HG03565 (cell line): ENCODE measurements at regions not wholly inside any gene's neighbourhood (a gene's known extent, or its start where the extent isn't known, plus 50 kb on each side); places are given as distances from the start of the nearest gene placed in this dataset.

Source experiments
- ATAC-seq: cut with Tn5 transposase; IDR thresholded peaks from one replicate; pipeline ENCODE4 v1.9.1; 2021; ENCODE audit warnings: mild to moderate bottlenecking, moderate library complexity; ENCODE audit not compliant: unreplicated experiment

GRCh38 chr17:77494664-77495435, 354.1 kb downstream of the SEC14L1 start:
- ATAC-seq: no peak

- no peak for ATAC-seq
Observed at GRCh38 chr17:77495575-77495974, 354.8 kb downstream of the SEC14L1 start.

- no peak for ATAC-seq
Observed at GRCh38 chr17:77496401-77496801, 355.6 kb downstream of the SEC14L1 start.

DNA sequence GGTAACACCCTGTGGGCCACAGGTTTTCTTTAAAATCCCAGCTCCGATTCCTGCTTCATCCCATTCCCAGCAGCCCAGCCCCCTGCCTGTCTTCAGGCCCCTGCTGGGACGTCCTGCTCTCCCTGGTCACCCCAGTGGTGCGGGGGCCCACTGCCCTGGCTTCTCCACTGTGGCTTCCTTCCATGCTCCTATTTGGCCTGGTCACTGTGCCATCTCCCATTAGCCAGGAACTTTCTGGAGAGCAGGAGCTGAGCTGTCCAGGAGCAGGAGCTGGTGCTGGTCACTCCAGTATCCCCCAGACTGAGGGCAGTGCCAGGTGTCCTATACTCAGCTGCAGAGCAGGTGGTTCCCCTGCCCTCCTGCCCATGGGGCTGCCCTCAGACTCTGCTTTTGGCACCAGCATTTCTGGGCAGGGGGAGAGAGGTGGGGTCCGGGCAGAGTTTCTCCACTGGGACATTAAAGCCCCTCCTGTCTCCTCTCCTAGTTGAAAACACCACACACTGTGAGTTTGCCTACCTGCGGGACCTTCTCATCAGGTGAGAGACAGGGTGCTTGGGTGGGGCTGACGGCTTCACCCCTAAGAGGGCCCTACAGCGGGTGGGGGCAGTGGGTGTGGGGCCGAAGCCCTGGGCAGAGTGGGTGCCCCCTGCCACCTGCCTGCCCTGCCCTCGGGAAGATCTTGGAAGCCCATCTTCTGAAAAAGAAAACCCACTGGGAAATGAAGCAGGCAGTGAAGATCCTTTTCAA, 356.2 kb downstream of the SEC14L1 start:
- ATAC-seq: no peak

DNA sequence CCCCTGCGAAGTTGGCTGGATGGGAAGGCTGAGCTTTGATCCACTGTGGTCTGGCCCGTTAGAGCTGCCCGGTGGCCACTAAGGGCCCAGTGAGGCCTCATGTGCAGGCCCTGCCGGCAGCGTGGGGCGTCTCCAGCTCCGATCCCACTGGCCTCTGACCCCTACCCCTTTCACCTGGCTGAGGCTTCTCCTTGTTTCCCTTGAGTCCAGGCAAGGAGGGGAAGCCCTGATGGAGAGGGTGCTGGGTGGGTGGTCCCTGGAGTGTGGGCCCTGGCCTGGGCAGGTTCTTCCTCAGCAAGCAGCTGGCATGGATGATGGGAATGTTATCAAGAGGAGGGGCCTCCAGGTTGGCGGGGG, 356.8 kb downstream of the SEC14L1 start:
- no peak for ATAC-seq

DNA sequence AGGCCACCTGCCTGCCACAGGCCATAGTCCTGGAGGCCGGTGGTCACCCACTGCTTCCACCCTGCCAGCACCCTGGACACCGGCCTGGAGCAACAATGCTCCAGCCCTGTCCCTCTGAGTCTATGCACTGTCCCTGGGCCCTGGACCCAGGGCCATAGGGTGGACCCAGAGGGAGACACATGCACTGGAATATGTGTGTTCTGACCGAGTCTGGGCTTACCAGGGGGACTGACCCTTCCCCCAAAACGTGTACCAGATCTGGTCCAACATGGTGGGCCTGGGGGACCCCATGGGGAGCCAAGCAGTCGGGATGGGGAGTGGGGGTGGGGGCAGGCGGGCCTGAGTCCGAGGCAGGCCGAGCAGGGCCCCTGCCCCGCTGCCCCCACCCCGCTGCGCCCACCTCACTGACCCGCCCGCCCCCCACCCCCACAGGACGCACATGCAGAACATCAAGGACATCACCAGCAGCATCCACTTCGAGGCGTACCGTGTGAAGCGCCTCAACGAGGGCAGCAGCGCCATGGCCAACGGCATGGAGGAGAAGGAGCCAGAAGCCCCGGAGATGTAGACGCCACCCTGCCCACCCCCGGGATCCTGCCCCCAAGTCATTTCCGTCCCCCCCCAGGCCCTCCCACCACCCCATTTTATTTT, 357.4 kb downstream of the SEC14L1 start:
- ATAC-seq: no peak

- no peak for ATAC-seq
Observed at GRCh38 chr17:77498791-77499698, 358.3 kb downstream of the SEC14L1 start.

- ATAC-seq: no peak
Observed at GRCh38 chr17:77499699-77500435, 359.1 kb downstream of the SEC14L1 start.

- ATAC-seq: no peak
Observed at GRCh38 chr17:77501101-77501566, 360.4 kb downstream of the SEC14L1 start.

DNA sequence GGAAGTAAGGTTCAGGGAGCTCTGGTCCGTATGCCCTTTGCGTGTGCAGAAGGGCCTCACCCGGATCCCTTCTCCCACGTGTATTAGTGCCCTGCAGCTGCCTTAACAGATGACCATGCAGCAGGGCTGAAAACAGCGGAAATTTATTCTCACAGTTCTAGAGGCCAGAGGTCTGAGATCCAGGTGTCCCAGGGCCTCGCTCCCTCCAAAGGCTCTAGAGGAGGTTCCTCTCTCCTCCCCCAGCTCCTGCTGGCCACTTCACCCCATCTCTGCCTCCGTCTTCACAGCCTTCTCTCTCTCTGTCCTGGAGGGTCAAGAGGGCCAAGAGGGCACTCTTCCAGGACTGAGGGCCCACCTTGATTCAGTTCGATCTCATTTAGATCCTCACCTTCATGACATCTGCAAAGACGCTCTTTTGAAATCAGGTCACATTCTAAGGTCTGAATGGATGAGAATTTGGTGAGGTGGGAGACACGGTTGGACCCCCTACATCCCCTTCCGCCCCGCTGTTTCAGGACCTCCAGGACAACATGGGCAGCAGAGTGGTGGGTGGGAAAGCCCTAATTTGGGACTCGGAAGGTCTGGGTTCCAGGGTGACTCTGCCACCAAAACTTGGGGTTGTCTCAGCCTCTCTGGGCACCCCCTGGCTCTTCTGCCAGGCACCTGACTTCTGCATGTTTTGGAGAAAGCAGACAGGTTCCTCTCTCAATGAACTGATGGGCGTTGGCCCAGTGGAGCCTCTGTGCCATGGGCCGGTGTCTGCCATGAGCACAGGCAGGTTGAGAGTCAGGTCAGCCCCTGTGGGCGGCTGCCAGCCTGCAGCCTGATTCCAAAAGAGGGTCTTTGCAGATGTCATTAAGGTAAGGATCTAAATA, 361.2 kb downstream of the SEC14L1 start:
- ATAC-seq: no peak

- ATAC-seq: no peak
Observed at GRCh38 chr17:77502626-77503292, 362.0 kb downstream of the SEC14L1 start.

DNA sequence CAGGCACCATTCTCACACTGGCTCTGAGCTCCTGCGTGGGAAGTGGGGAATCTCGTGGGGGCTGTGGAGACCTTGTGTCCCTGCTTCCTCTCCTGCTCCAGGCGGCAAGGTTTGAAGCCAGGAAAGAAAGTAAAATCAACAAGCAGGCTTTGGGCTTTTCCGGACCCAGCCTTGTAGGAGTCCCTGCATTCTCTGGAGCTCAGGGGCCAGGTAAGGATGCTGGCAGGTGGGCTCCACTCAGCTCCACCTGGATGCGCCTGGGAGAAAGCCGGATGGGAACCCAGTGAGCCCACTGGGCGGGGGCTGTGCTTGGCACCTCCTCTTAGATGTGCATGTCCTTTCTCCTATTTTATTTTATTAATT, 362.5 kb downstream of the SEC14L1 start:
- no peak for ATAC-seq

DNA sequence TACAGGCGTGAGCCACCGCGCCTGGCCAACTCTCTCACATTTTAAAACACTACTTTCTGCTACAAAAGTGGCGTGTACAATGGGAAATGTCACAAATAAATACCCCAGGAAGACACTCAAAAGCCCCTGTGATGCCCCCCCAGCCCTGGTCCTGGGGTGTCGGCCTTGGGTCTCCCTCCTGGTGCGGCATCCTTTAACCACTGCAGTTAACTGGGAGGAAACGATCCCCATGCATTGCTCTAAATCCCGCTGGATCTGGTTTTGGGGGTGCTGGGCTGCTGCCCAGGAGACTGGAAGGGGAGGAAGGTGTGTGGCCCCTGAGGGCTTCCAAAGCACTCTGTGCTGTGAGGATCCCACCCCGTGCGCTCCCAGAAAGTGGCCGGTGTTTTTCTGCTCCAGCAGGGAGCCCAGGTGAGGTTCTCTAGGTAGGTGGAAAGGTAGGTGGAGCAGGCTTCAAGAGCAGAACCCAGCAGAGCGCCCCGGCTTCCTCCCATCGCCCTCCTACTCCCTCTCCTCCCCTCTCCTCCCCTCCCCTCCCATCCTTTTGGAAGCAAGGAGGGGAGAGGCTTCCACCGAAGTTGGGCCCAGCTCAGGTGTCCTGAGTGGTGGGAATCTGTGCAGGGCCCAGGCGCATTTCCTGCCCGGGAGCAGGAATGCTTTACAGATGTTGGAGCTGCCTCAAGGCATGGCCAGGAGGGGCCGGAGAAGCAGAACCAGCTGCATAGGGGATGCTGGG, 363.3 kb downstream of the SEC14L1 start:
- no peak for ATAC-seq

GRCh38 chr17:77504652-77505155, 363.9 kb downstream of the SEC14L1 start:
- ATAC-seq: no peak

GRCh38 chr17:77505181-77505639, 364.4 kb downstream of the SEC14L1 start:
- ATAC-seq: no peak

DNA sequence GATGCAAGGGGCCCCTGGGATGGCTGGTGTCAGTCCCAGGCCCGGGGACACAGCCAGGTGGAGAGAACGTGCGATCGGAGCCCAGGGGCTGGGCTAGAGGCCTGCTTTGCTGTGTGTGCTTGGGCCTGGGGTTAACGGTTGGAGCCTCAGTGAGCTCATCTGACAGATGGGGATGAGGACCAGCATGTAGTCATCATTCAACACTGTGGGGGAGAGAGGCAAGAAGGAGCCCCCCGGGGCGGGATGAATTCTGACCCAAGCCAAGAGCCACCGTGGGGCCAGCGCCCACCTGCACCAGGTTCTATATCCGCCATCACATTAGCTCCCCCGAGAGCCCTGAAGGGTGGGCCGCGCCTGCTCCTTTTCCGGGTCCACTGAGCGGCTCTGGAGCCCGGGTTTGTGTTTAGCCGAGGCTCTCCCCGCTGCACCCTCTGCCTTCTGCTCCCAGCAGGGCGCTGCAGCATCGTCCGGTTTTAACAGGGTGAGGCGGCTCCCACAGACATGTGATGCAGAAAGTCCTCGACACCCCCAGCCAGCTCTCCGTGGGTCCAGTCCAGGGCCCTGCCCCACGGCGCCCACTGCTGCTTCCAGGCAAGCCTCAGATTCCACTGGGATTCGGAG, 365.7 kb downstream of the SEC14L1 start:
- no peak for ATAC-seq
